K562 (cell line): ENCODE measurements at regions not wholly inside any gene's neighbourhood (a gene's known extent, or its start where the extent isn't known, plus 50 kb on each side); places are given as distances from the start of the nearest gene placed in this dataset.

ENCODE experiments used
- ATAC-seq: fragments of 200-7000 bp; cut with Tn5 transposase; 3 replicates; pipeline ENCODE4 v1.9.1; 2020; ENCODE audit warnings: moderate library complexity
- BruUV-seq: library from RNA; stranded (reverse); fragments of 400-500 nt; replicated peaks from 2 replicates; lab custom pipeline; 2021; lab: Mats Ljungman, UMichigan
- CTCF ChIA-PET: fragments of 300-600 bp; formaldehyde crosslinking; extraction: SDS; loops from one replicate; lab custom pipeline; 2021; ENCODE audit warnings: low intra/inter-chr PET ratio; lab: Yijun Ruan, JAX
- POLR2A ChIA-PET: fragments of 300-600, 350-650 bp; sonication (Branson Sonifier 250); formaldehyde crosslinking; extraction: SDS; loops from one replicate; lab custom pipeline; 2021; ENCODE audit warnings: antibody characterized with exemption, inconsistent platforms; lab: Yijun Ruan, JAX
- DNase-seq, 4 experiments: peaks; one replicate each; pipeline versions ENCODE4 v3.0.0 to v3.0.0-alpha.2; 2011 to 2018; ENCODE audit warnings: low spot score in 3 of 4, mixed read lengths in 3 of 4; ENCODE audit errors: extremely low read depth in 1 of 4
- FAIRE-seq: peaks from 2 replicates; lab custom pipeline; 2011; peaks lifted over from hg19 to GRCh38; lab: Jason Lieb, UNC
- H2AFZ ChIP-seq: 2 replicates; pipeline ENCODE4 v1.6.0; 2011; ENCODE audit warnings: low read depth, low read length, control low read depth, inconsistent platforms
- H3K27ac ChIP-seq: fragments of 200-600 bp; 3 replicates; pipeline ENCODE4 v1.8.0; 2011; ENCODE audit warnings: low read depth, mild to moderate bottlenecking, control low read depth, inconsistent platforms, low read length, moderate library complexity, mixed read lengths; ENCODE audit errors: extremely low read depth
- H3K27me3 ChIP-seq, 2 experiments: fragments of 300-600 bp in 1 of 2; 2 replicates in 1 of 2; 3 replicates in 1 of 2; pipeline versions ENCODE4 v1.6.0 to v1.8.0; 2011; ENCODE audit warnings: inconsistent platforms in 2 of 2, low read length in 2 of 2, mild to moderate bottlenecking in 1 of 2, mixed read lengths in 1 of 2, moderate library complexity in 1 of 2; ENCODE audit not compliant: control insufficient read depth in 2 of 2, insufficient read depth in 2 of 2
- H3K36me3 ChIP-seq: fragments of 300-600 bp; 3 replicates; pipeline ENCODE4 v1.8.0; 2011; ENCODE audit warnings: mild to moderate bottlenecking, low read length, inconsistent platforms; ENCODE audit not compliant: control insufficient read depth, insufficient read depth
- H3K4me1 ChIP-seq, 2 experiments: fragments of 200-600 bp in 1 of 2; replicated peaks in 1 of 2; 2 replicates in 1 of 2; 3 replicates in 1 of 2; pipeline versions ENCODE4 v1.5.1 to v1.8.0; 2011; ENCODE audit warnings: inconsistent platforms in 2 of 2, low read length in 2 of 2, mild to moderate bottlenecking in 1 of 2, mixed read lengths in 1 of 2, moderate library complexity in 1 of 2; ENCODE audit not compliant: control insufficient read depth in 2 of 2, insufficient read depth in 2 of 2
- H3K4me2 ChIP-seq: 2 replicates; pipeline ENCODE4 v1.6.1; 2011; ENCODE audit warnings: low read length, control low read depth, inconsistent platforms, mixed read lengths; ENCODE audit not compliant: insufficient read depth
- H3K4me3 ChIP-seq: fragments of 200-600 bp; sonication (generic), shearing (Covaris generic); 2 replicates; pipeline ENCODE4 v1.5.1; 2016; ENCODE audit warnings: control low read depth, inconsistent platforms
- H3K79me2 ChIP-seq: fragments of 200-600 bp; 3 replicates; pipeline ENCODE4 v1.8.0; 2011; ENCODE audit warnings: low read length, inconsistent platforms; ENCODE audit not compliant: control insufficient read depth, insufficient read depth
- H3K9ac ChIP-seq, 2 experiments: 2 replicates each; pipeline versions ENCODE4 v1.6.0 to v1.6.1; 2011; ENCODE audit warnings: low read depth in 2 of 2, low read length in 2 of 2, control low read depth in 1 of 2, inconsistent platforms in 1 of 2, mild to moderate bottlenecking in 1 of 2, mixed read lengths in 1 of 2; ENCODE audit not compliant: insufficient read depth in 1 of 2
- H3K9me1 ChIP-seq: one replicate; pipeline ENCODE4 v1.6.0; 2011; ENCODE audit warnings: inconsistent platforms, mild to moderate bottlenecking, low read length, moderate library complexity; ENCODE audit not compliant: control insufficient read depth, insufficient read depth
- H3K9me3 ChIP-seq: replicated peaks from 2 replicates; pipeline ENCODE4 v1.5.1; 2011; ENCODE audit warnings: low read depth, low read length, inconsistent platforms; ENCODE audit not compliant: control insufficient read depth, insufficient read depth
- H4K20me1 ChIP-seq: replicated peaks from 2 replicates; pipeline ENCODE4 v1.6.1; 2011; ENCODE audit warnings: low read length, inconsistent platforms, mixed read lengths; ENCODE audit not compliant: control insufficient read depth, insufficient read depth
- ASH1L ChIP-seq: fragments of 450-650 bp; IDR thresholded peaks from 2 replicates; pipeline ENCODE4 v1.6.1; 2018; ENCODE audit warnings: borderline replicate concordance, mild to moderate bottlenecking, low read depth; ENCODE audit not compliant: partially characterized antibody
- BDP1 ChIP-seq: IDR thresholded peaks from 3 replicates; pipeline ENCODE4 v1.6.1; 2011; ENCODE audit not compliant: insufficient read length, insufficient read depth
- BRD4 ChIP-seq: fragments of 200-600 bp; sonication (generic); IDR thresholded peaks from 2 replicates; pipeline ENCODE4 v1.6.1; 2017; ENCODE audit warnings: inconsistent platforms
- ERF ChIP-seq: fragments of 450-650 bp; formaldehyde crosslinking; IDR thresholded peaks from 2 replicates; pipeline ENCODE4 v1.4.0; 2020; ENCODE audit warnings: mild to moderate bottlenecking, mixed read lengths
- FOXA3 ChIP-seq, 2 experiments: fragments of 450-650 bp in 1 of 2; sonication (generic) in 1 of 2; formaldehyde crosslinking; IDR thresholded peaks in 1 of 2; conservative IDR thresholded peaks in 1 of 2; 2 replicates each; pipeline versions ENCODE4 v1.4.0 to v1.8.0; 2020 to 2022; ENCODE audit warnings: mild to moderate bottlenecking in 2 of 2, missing genetic modification reagents in 1 of 2
- HNRNPLL ChIP-seq: fragments of 200-400 bp; formaldehyde crosslinking; IDR thresholded peaks from 2 replicates; pipeline ENCODE4 v1.6.1; 2017; ENCODE audit warnings: low read length, low read depth, mild to moderate bottlenecking; ENCODE audit not compliant: poor library complexity, severe bottlenecking
- KDM5B ChIP-seq: fragments of 200-600 bp; sonication (generic); IDR thresholded peaks from 2 replicates; pipeline ENCODE4 v1.6.1; 2012; ENCODE audit warnings: low read depth, mild to moderate bottlenecking, moderate library complexity, low read length, control low read depth, inconsistent platforms; ENCODE audit not compliant: insufficient replicate concordance
- NONO ChIP-seq, 2 experiments: fragments of 200-400 bp in 1 of 2; fragments of 450-650 bp in 1 of 2; formaldehyde crosslinking in 1 of 2; IDR thresholded peaks; 2 replicates each; pipeline ENCODE4 v1.6.1; 2017; ENCODE audit warnings: low read depth in 2 of 2, mild to moderate bottlenecking in 2 of 2, moderate library complexity in 2 of 2, low read length in 1 of 2
- NR2C2 ChIP-seq, 2 experiments: fragments of 200-800 bp in 1 of 2; sonication (Bioruptor generic) in 1 of 2; sonication (generic) in 1 of 2; formaldehyde crosslinking in 1 of 2; IDR thresholded peaks; 2 replicates each; pipeline versions ENCODE4 v1.6.1 to v1.8.0; 2016 to 2022; ENCODE audit warnings: mild to moderate bottlenecking in 1 of 2, missing compliant biosample characterization in 1 of 2, missing genetic modification characterization in 1 of 2, missing genetic modification reagents in 1 of 2
- RBM39 ChIP-seq: fragments of 200-400 bp; formaldehyde crosslinking; optimal IDR thresholded peaks from 2 replicates; pipeline ENCODE3; 2018; ENCODE audit warnings: low read depth, low read length
- RCOR1 ChIP-seq, 2 experiments: IDR thresholded peaks; 2 replicates each; pipeline ENCODE4 v1.6.1; 2012; ENCODE audit warnings: low read depth in 2 of 2, low read length in 2 of 2, borderline replicate concordance in 1 of 2, improper control_type of control experiment in 1 of 2
- RFX5 ChIP-seq: IDR thresholded peaks from 2 replicates; pipeline ENCODE4 v1.6.1; 2011; ENCODE audit warnings: low read depth, mild to moderate bottlenecking, improper control_type of control experiment, low read length
- TAF1 ChIP-seq: IDR thresholded peaks from 2 replicates; pipeline ENCODE4 v1.6.1; 2011; ENCODE audit warnings: mild to moderate bottlenecking, low read length, moderate library complexity; ENCODE audit not compliant: insufficient read depth, control insufficient read depth, severe bottlenecking; ENCODE audit errors: extremely low read depth
- ZFP30 ChIP-seq: fragments of 250-450 bp; sonication (Bioruptor Pico); IDR thresholded peaks from 2 replicates; pipeline ENCODE4 v1.8.0; 2022; ENCODE audit warnings: moderate library complexity, mild to moderate bottlenecking, inconsistent platforms, borderline replicate concordance
- ZFP36 ChIP-seq: fragments of 150-350 bp; IDR thresholded peaks from 2 replicates; pipeline ENCODE4 v1.6.1; 2018; ENCODE audit warnings: low read length, low read depth; ENCODE audit not compliant: partially characterized antibody
- ZKSCAN1 ChIP-seq: fragments of 150-350 bp; IDR thresholded peaks from 2 replicates; pipeline ENCODE4 v1.6.1; 2016; ENCODE audit warnings: low read depth, low read length
- ZNF253 ChIP-seq: fragments of 250-450 bp; sonication (Bioruptor Pico); conservative IDR thresholded peaks from 2 replicates; pipeline ENCODE4 v1.6.1; 2021; ENCODE audit warnings: mild to moderate bottlenecking
- ZNF778 ChIP-seq: fragments of 450-650 bp; formaldehyde crosslinking; IDR thresholded peaks from 2 replicates; pipeline ENCODE4 v1.4.0; 2020; ENCODE audit warnings: mild to moderate bottlenecking, moderate library complexity
- WGBS: fragments of 100-300 bp; shearing (Covaris generic); methylation state at CpG from one replicate; pipeline ENCODE4 v1.1.6; 2016; ENCODE audit warnings: low coverage, mixed read lengths; ENCODE audit not compliant: insufficient coverage; ENCODE audit errors: missing lambda C conversion rate; 5-methylcytosine and 5-hydroxymethylcytosine counted together
- in situ Hi-C: fragments of 300-500 bp; cut with MboI; formaldehyde crosslinking; loops from 4 replicates; pipeline ENCODE4 v1.15.0; 2018; ENCODE audit warnings: inconsistent platforms, mixed read lengths
- intact Hi-C: fragments of 100-400 bp; cut with micrococcal nuclease; formaldehyde crosslinking; loops from 2 replicates; pipeline ENCODE4 v1.14.2; 2022

DNA sequence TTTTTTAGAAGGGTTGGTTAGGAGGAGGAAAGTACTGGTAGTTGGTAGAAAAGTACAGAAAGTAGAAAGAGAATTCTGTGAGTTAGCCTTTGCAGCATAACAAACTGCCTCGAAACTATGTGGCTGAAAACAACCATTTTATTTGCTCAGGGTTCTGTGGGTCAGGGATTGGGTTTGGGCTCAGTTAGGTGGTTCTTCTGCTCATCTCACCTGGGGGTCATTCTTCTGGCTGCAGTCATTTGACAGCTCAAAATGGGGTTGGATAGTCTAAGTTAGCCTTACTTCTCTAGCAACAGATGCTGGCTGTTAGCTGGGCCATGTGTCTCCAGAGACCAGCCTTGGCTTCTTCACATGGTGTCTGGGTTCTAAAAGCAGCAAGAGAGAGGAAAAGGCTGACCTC, 119.4 kb downstream of the SMIM20 start (continued):
- TF ChIP-seq ZNF778 (CRISPR knock-in tag) (no peak), ERF (CRISPR knock-in tag) (no peak), ZNF253 (CRISPR knock-in tag) (no peak), ZKSCAN1 (no peak), ZFP36 (no peak), TAF1 (no peak)

DNA sequence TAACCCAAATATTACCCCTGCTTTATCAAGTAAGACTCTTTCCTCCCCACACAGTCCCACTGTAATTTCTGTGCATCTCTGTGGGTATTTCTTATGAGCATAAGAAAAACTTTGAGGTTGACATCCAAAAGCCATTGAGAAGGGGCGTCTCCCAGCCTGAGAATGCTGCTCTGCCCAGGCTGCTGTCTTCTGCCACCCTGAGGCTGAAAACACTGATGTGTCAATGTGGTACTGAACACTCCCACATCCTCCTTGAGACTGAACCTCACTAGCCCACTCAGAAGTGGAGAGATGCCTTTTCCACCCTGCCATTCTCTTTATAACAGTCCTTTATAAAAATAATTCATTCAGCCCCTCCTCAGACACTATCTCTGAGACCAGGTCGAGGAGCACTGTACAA, 120.8 kb downstream of the SMIM20 start:
- POLR2A ChIA-PET, result no interaction called here

More for the DNA sequence above, 120.8 kb downstream of the SMIM20 start:
- WGBS, result 0% methylated on average over 2 of the region's 2 CpGs
- H3K4me2 ChIP-seq, result no peak overlapping the region
- peaks cover 0 to 24% of the 10 kb centered on the region in 2 experiments for H3K27me3 ChIP-seq
- no peak for FAIRE-seq
- no peak for ATAC-seq
- intact Hi-C loops (no loop called here), in situ Hi-C loops (no loop called here)
- H3K9ac ChIP-seq, result no peak overlapping the region
- H4K20me1 ChIP-seq, result no peaks in the 10 kb centered on the region
- TF ChIP-seq RCOR1 (IDR thresholded peaks at IDR 0.05; ENCODE audit: borderline replicate concordance in 1 of 2, low read depth in 2 of 2, low read length in 2 of 2), result no peak
- no peak for TF ChIP-seq ASH1L
- TF ChIP-seq RBM39, result no peak
- no peak for TF ChIP-seq BRD4
- TF ChIP-seq RFX5, result no peak
- no peak for TF ChIP-seq ZFP30 (CRISPR knock-in tag)
- TF ChIP-seq BDP1, result no peak
- TF ChIP-seq NR2C2 (CRISPR knock-in tag; IDR thresholded peaks at IDR 0.05), result no peak
- no peak for TF ChIP-seq NR2C2 (tag; IDR thresholded peaks at IDR 0.05)
- no peak for TF ChIP-seq FOXA3 (CRISPR knock-in tag; conservative IDR thresholded peaks at IDR 0.05 in 1 of 2, IDR thresholded peaks at IDR 0.05 in 1 of 2)
- TF ChIP-seq KDM5B, result no peak
- TF ChIP-seq NONO (IDR thresholded peaks at IDR 0.05; ENCODE audit: low read depth in 2 of 2, low read length in 1 of 2), result no peak
- TF ChIP-seq HNRNPLL, result no peak
- TF ChIP-seq TAF1, result no peak
- H3K9me1 ChIP-seq, result no peaks in the 10 kb centered on the region
- no peaks in the 10 kb centered on the region for H3K36me3 ChIP-seq
- no TSS peak for BruUV-seq
- no peaks in the 10 kb centered on the region for H3K4me1 ChIP-seq
- DNase-seq, result no peak
- H3K4me3 ChIP-seq, result no peak overlapping the region
- H3K79me2 ChIP-seq, result no peaks in the 10 kb centered on the region
- CTCF ChIA-PET, result no interaction called here
- no peak overlapping the region for H2AFZ ChIP-seq
- no peaks in the 10 kb centered on the region for H3K9me3 ChIP-seq
- no peak overlapping the region for H3K27ac ChIP-seq
